Chondrocyte (in vitro differentiated cells): ENCODE measurements at regions not wholly inside any gene's neighbourhood (a gene's known extent, or its start where the extent isn't known, plus 50 kb on each side); places are given as distances from the start of the nearest gene placed in this dataset.
"Not testable (repeated sequence)": the region's sequence is repeated elsewhere in the genome, so short reads cannot be mapped to it uniquely, and the experiment has no call there.

Experiments used
- DNase-seq: peaks from one replicate; pipeline ENCODE4 v3.0.0; 2021; ENCODE audit warnings: mixed read lengths, low spot score
- H3K27ac Mint-ChIP-seq: one replicate; pipeline ENCODE4 v1.8.0; 2021; ENCODE audit warnings: mild to moderate bottlenecking, moderate library complexity, mixed read lengths; ENCODE audit not compliant: unreplicated experiment
- H3K27me3 Mint-ChIP-seq: 2 replicates; pipeline ENCODE4 v1.8.0; 2021; ENCODE audit warnings: low read depth, mixed read lengths
- H3K36me3 Mint-ChIP-seq: 2 replicates; pipeline ENCODE4 v1.8.0; 2021; ENCODE audit warnings: low read depth, mixed read lengths
- H3K4me1 Mint-ChIP-seq: 2 replicates; pipeline ENCODE4 v1.8.0; 2021; ENCODE audit warnings: low read depth, mild to moderate bottlenecking, mixed read lengths
- H3K4me3 Mint-ChIP-seq: one replicate; pipeline ENCODE4 v1.8.0; 2021; ENCODE audit warnings: mild to moderate bottlenecking, moderate library complexity, mixed read lengths; ENCODE audit not compliant: unreplicated experiment
- H3K9me3 Mint-ChIP-seq: 2 replicates; pipeline ENCODE4 v1.8.0; 2021; ENCODE audit warnings: low read depth, mixed read lengths
- CTCF ChIP-seq: fragments of 200-600 bp; sonication (generic); IDR thresholded peaks from 2 replicates; pipeline ENCODE4 v1.5.0; 2021; ENCODE audit warnings: antibody characterized with exemption, mild to moderate bottlenecking, moderate library complexity

DNA sequence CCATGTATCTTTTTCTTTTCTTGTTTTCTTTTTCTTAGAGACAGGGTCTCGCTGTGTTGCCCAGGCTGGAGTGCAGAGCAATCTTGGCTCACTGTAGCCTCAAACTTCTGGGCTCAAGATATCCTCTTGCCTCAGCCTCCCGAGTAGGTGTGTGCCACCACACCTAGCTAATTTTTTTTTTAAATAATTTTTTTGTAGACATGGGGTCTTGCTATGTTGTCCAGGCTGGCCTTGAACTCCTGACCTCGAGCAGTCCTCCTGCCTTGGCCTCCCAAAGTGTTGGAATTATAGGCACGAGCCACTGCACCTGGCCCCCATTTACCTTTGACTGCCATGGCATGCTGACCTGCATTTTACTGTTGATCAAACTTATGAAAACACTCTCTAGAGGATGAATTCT lies 198.6 kb downstream of the SOX4 start:
- Mint-ChIP-seq H3K9me3 (no peaks in the 10 kb centered on the region), H3K4me3 (no peak overlapping the region), H3K27ac (no peak overlapping the region)

DNA sequence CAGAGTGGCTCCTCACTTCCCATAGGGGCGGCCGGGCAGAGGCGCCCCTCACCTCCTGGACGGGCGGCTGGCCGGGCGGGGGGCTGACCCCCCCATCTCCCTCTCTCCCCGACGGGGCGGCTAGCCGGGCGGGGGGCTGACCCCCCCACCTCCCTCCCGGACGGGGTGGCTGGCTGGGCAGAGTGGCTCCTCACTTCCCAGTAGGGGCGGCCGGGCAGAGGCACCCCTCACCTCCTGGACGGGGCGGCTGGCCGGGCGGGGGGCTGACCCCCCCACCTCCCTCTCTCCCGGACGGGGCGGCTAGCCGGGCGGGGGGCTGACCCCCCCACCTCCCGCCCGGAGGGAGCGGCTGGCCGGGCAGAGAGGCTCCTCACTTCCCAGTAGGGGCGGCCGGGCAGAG lies 203.4 kb downstream of the SOX4 start:
- H3K9me3 Mint-ChIP-seq, DNase-seq, H3K4me3 Mint-ChIP-seq, H3K27me3 Mint-ChIP-seq, H3K36me3 Mint-ChIP-seq, H3K27ac Mint-ChIP-seq: not testable (repeated sequence)
- peaks cover 13% of the 10 kb centered on the region for H3K4me1 Mint-ChIP-seq

More for the DNA sequence above, 198.6 kb downstream of the SOX4 start:
- no peak for DNase-seq
- Mint-ChIP-seq H3K36me3 (no peaks in the 10 kb centered on the region), H3K4me1 (no peaks in the 10 kb centered on the region), H3K27me3 (no peaks in the 10 kb centered on the region)
- TF ChIP-seq CTCF, result no peak

DNA sequence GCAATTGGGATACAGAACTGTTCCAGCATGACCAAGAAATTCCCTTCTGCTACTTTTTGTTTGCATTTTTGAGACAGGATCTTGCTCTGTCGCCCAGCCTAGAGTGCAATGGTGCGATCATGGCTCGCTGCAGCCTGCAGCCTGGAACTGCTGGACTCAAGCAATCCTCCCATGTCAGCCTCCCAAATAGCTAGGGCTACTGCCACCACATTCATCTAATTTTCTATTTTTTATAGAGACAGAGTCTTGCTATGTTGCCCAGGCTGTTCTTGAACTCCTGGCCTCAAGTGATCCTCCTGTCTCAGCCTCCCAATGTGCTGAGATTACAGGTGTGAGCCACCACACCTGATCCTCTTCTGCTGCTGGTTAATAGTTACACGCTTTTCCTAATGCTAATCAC lies 204.9 kb downstream of the SOX4 start:
- Mint-ChIP-seq H3K27ac (no peak overlapping the region), H3K27me3 (no peaks in the 10 kb centered on the region), H3K4me1 (peaks cover 13% of the 10 kb centered on the region), H3K4me3 (no peak overlapping the region), H3K36me3 (no peaks in the 10 kb centered on the region), H3K9me3 (no peaks in the 10 kb centered on the region)
- TF ChIP-seq CTCF, result no peak
- DNase-seq, result no peak

GRCh38 chr6:21800330-21800729 lies 206.8 kb downstream of the SOX4 start:
- H3K4me1 Mint-ChIP-seq, result peaks cover 16% of the 10 kb centered on the region
- no peak overlapping the region for H3K4me3 Mint-ChIP-seq
- H3K9me3 Mint-ChIP-seq, result no peaks in the 10 kb centered on the region
- DNase-seq, result no peak
- no peak for TF ChIP-seq CTCF
- peak overlapping the region; percentile 27 for H3K27ac Mint-ChIP-seq
- no peaks in the 10 kb centered on the region for H3K27me3 Mint-ChIP-seq
- no peaks in the 10 kb centered on the region for H3K36me3 Mint-ChIP-seq

DNA sequence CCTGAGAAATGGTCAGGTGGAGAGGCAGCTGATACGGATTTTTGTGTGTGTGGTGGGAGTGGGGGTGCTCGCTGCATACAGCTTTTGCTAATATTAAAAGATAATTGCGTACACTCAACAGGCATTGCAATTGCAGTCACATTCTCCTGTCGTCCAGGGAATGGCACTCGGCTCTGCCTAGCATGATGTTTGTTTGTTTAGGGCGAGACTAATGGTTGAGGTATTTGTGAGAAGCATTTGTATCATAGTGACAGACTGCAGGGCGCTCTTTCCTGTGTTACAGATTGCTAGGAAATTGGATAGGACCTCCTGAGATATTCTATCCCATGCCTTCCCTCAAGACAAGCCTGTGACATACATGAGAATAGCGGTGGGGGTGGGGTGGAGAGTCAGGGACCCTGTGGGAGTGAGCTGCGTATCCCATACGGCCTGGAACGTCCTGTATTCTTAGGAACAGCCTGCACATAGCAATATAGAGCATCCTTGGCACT lies 207.4 kb downstream of the SOX4 start:
- Mint-ChIP-seq H3K27ac (peak overlapping the region; percentile 68), H3K4me1 (peaks cover 16% of the 10 kb centered on the region), H3K4me3 (no peak overlapping the region), H3K9me3 (no peaks in the 10 kb centered on the region), H3K36me3 (no peaks in the 10 kb centered on the region), H3K27me3 (no peaks in the 10 kb centered on the region)
- TF ChIP-seq CTCF, result no peak
- no peak for DNase-seq

DNA sequence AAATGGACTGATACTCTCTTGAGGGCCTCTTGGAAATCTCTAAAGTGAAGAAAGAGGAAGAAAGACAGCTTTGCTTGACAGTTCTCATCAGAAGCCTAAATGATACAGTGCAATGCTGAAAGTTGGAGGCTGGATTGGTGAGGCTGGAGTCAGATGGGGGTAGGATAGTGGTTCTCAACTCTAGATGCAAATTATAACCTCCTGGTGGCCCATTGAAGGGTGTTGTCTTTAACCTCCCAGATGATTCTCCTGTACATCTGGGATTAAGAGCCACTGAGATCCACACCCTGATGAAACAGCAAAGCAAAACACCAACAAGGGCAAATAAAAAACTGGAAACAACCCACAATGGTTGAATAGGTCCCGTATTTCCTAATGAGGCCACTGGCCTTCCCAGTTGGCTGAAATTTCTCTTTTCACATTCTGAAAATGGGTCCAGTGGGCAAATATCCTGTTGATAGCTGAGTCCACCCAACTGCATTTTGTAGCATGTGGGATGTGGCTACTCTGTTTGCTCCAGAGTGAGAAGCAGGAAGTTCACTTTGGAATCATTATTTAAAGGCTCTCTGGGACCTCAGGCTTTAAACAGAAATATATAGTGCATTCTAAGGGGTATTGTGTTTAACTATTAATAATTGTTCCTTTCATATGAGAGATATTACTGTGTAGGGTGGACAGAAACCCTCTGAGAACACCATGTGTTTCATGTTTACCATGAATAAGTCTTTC lies 208.1 kb downstream of the SOX4 start:
- Mint-ChIP-seq H3K4me3 (no peak overlapping the region), H3K27ac (peak overlapping the region; percentile 17), H3K36me3 (no peaks in the 10 kb centered on the region), H3K4me1 (peaks cover 16% of the 10 kb centered on the region), H3K9me3 (no peaks in the 10 kb centered on the region), H3K27me3 (no peaks in the 10 kb centered on the region)
- DNase-seq, result no peak
- no peak for TF ChIP-seq CTCF
